Suprapubic skin (tissue), 4 donors: ENCODE measurements at regions not wholly inside any gene's neighbourhood (a gene's known extent, or its start where the extent isn't known, plus 50 kb on each side); places are given as distances from the start of the nearest gene placed in this dataset.

Experiments
- EP300 ChIP-seq: sonication (generic); formaldehyde crosslinking; IDR thresholded peaks from one replicate; pipeline ENCODE4 v1.6.1; 2017; ENCODE audit warnings: antibody characterized with exemption
- POLR2A ChIP-seq, 2 donors: fragments of 450-650 bp; IDR thresholded peaks; one replicate each; pipeline ENCODE4 v1.6.1; 2017; ENCODE audit warnings: antibody characterized with exemption in 2 of 2, mild to moderate bottlenecking in 2 of 2, moderate library complexity in 2 of 2
- POLR2AphosphoS5 ChIP-seq, 3 donors: sonication (generic); formaldehyde crosslinking; IDR thresholded peaks; one replicate each; pipeline ENCODE4 v1.6.1; 2017; ENCODE audit warnings: antibody characterized with exemption in 3 of 3
- TF ChIP-seq, protein P1 (sequence below), 2 donors: fragments of 200-600 bp in 1 of 2; fragments of 450-650 bp in 1 of 2; sonication (generic) in 1 of 2; IDR thresholded peaks; one replicate each; pipeline ENCODE4 v1.5.1; 2016 to 2019; ENCODE audit warnings: antibody characterized with exemption in 2 of 2, mild to moderate bottlenecking in 1 of 2, moderate library complexity in 1 of 2

DNA sequence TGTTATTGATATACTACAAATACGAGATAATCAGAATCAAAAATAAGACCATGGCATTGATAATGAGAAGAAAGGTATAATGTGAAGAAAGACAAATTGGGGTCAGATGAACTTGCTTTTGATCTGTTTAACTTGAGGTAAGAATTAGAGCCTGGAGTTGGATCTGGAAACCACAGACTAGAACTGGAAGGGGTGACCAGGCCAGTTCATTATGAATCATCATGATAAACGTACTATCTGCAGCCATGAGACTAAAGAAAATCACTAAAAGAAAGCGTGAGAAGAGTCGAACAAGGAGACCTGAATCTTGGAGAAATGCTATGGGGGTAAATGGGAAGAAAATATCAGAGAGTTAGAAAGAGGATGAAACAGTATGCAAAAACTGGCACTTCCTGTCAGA, 967.5 kb downstream of the NR2F1-AS1 start:
- no peak for TF ChIP-seq POLR2AphosphoS5 (IDR thresholded peaks at IDR 0.05)
- TF ChIP-seq, protein P1, sequence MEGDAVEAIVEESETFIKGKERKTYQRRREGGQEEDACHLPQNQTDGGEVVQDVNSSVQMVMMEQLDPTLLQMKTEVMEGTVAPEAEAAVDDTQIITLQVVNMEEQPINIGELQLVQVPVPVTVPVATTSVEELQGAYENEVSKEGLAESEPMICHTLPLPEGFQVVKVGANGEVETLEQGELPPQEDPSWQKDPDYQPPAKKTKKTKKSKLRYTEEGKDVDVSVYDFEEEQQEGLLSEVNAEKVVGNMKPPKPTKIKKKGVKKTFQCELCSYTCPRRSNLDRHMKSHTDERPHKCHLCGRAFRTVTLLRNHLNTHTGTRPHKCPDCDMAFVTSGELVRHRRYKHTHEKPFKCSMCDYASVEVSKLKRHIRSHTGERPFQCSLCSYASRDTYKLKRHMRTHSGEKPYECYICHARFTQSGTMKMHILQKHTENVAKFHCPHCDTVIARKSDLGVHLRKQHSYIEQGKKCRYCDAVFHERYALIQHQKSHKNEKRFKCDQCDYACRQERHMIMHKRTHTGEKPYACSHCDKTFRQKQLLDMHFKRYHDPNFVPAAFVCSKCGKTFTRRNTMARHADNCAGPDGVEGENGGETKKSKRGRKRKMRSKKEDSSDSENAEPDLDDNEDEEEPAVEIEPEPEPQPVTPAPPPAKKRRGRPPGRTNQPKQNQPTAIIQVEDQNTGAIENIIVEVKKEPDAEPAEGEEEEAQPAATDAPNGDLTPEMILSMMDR (IDR thresholded peaks at IDR 0.05) = no peak
- TF ChIP-seq EP300 = no peak
- no peak for TF ChIP-seq POLR2A (IDR thresholded peaks at IDR 0.05)
